Esophagus squamous epithelium (tissue), 5 donors: ENCODE measurements at regions not wholly inside any gene's neighbourhood (a gene's known extent, or its start where the extent isn't known, plus 50 kb on each side); places are given as distances from the start of the nearest gene placed in this dataset.

Experiments used
- DNase-seq: peaks from one replicate; lab custom pipeline; 2025; lab: John Stamatoyannopoulos, UW
- H3K27ac ChIP-seq, 4 donors: fragments of 200-600 bp; sonication (generic); one replicate each; pipeline ENCODE4 v1.5.1; 2016 to 2019; ENCODE audit warnings: mild to moderate bottlenecking in 1 of 4
- H3K27me3 ChIP-seq, 4 donors: fragments of 200-600 bp; sonication (generic); 1 replicate in 3 of 4; 2 replicates in 1 of 4; pipeline versions ENCODE4 v1.5.1 to v1.6.0; 2017 to 2021; ENCODE audit warnings: antibody characterized with exemption in 1 of 4
- H3K36me3 ChIP-seq, 3 donors: fragments of 200-600 bp; sonication (generic); one replicate each; pipeline ENCODE4 v1.5.1; 2016 to 2019
- H3K4me1 ChIP-seq, 3 donors: fragments of 200-600 bp; sonication (generic); one replicate each; pipeline ENCODE4 v1.5.1; 2017 to 2019
- H3K4me3 ChIP-seq, 4 donors: fragments of 200-600 bp; sonication (generic); 1 replicate in 3 of 4; 2 replicates in 1 of 4; pipeline ENCODE4 v1.5.1; 2016 to 2019; ENCODE audit warnings: mild to moderate bottlenecking in 2 of 4, moderate library complexity in 1 of 4
- H3K9me3 ChIP-seq, 3 donors: fragments of 200-600 bp; sonication (generic); one replicate each; pipeline ENCODE4 v1.5.1; 2016 to 2019
- POLR2A ChIP-seq, 4 donors: fragments of 450-650 bp; IDR thresholded peaks; one replicate each; pipeline ENCODE4 v1.6.1; 2017; ENCODE audit warnings: antibody characterized with exemption in 4 of 4, mild to moderate bottlenecking in 4 of 4, moderate library complexity in 3 of 4
- WGBS, 2 donors: methylation state at CpG; one replicate each; pipeline ENCODE4 v1.1.5; 2018; 5-methylcytosine and 5-hydroxymethylcytosine counted together
- intact Hi-C: fragments of 100-400 bp; cut with DNase I; formaldehyde crosslinking; loops from one replicate; pipeline ENCODE4 v1.15.0; 2022
- small RNA-seq, 4 donors: library from RNA; depleted of rRNA; stranded (forward); fragments of <200 nt; gene quantifications; one replicate each; pipeline ENCODE3, GENCODE V24; 2016
- TF ChIP-seq, protein P1 (sequence below), 6 experiments: fragments of 450-650 bp in 4 of 6; fragments of 200-600 bp in 2 of 6; sonication (generic) in 2 of 6; IDR thresholded peaks; one replicate each; pipeline ENCODE4 v1.5.1; 2016 to 2019; ENCODE audit warnings: antibody characterized with exemption in 6 of 6, mild to moderate bottlenecking in 4 of 6, moderate library complexity in 4 of 6
- donor health status: DM: yes; HTN: yes; CAD: no.

DNA sequence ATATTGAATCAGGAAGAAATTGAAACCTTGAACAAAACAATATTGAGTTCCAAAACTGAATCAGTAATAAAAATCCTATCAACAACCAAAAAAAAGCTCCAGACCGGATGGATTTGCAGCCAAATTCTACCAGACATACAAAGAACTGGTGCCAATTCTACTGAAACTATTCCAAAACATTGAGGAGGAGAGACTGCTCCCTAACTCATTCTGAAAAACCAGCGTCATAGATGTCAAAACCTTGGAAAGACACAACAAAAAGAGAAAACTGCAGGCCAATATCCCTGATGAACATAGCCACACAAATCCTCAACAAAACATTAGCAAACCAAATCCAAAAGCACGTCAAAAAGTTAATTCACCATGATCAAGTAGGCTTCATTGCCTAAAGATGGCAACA is 353.8 kb downstream of the TMEM135 start:
- no peaks in the 10 kb centered on the region for H3K4me1 ChIP-seq
- DNase-seq: no peak
- intact Hi-C loops: no loop called here
- H3K27me3 ChIP-seq: no peaks in the 10 kb centered on the region
- no peak overlapping the region for H3K27ac ChIP-seq
- no peaks in the 10 kb centered on the region for H3K36me3 ChIP-seq
- H3K4me3 ChIP-seq: no peak overlapping the region
- TF ChIP-seq POLR2A (IDR thresholded peaks at IDR 0.05): no peak
- TF ChIP-seq, protein P1, sequence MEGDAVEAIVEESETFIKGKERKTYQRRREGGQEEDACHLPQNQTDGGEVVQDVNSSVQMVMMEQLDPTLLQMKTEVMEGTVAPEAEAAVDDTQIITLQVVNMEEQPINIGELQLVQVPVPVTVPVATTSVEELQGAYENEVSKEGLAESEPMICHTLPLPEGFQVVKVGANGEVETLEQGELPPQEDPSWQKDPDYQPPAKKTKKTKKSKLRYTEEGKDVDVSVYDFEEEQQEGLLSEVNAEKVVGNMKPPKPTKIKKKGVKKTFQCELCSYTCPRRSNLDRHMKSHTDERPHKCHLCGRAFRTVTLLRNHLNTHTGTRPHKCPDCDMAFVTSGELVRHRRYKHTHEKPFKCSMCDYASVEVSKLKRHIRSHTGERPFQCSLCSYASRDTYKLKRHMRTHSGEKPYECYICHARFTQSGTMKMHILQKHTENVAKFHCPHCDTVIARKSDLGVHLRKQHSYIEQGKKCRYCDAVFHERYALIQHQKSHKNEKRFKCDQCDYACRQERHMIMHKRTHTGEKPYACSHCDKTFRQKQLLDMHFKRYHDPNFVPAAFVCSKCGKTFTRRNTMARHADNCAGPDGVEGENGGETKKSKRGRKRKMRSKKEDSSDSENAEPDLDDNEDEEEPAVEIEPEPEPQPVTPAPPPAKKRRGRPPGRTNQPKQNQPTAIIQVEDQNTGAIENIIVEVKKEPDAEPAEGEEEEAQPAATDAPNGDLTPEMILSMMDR (IDR thresholded peaks at IDR 0.05): no peak
- WGBS, 2 donors: 32 to 38% methylated on average over 3 of the region's 3 CpGs
- H3K9me3 ChIP-seq: peaks cover 0 to 5% (median 0%) of the 10 kb centered on the region in 3 donors

DNA sequence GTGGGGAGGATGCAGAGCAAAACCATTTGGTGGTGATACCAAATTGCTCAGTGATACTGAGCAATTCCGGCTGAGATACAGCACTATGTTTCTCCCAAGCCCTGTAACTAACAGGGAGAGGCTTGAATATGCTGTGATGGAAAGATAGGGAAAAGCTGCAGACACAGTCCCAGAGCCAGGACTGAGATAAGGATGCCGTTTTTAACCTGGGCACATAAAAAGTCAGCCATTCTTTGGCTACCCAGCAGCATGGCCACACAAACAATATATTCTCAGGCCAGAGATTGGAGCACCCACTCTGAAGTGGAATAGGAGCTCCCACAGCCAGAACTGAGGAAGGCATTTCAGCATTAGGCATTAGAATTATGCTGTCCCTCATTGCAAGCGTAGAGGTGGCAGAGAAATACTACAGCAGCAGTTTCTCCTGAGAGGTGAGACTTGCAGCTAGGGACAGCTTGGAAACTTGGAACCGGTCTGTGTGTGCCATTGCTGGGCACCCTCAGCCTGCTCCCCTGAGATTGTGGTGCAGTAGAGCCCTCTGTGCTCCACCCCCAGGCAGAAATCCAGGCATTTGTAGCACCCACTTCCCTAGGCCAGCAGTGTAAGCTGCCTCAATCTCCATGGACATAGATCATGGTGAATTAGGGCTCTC is 346.5 kb downstream of the TMEM135 start:
- Histone ChIP-seq H3K27me3 (no peaks in the 10 kb centered on the region), H3K36me3 (no peaks in the 10 kb centered on the region), H3K4me3 (no peak overlapping the region), H3K4me1 (no peaks in the 10 kb centered on the region), H3K27ac (no peak overlapping the region), H3K9me3 (peaks cover 0 to 5% (median 5%) of the 10 kb centered on the region in 3 donors)
- intact Hi-C loops: no loop called here
- 66% methylated on average over 3 to 4 of the region's 4 CpGs for WGBS, 2 donors
- TF ChIP-seq POLR2A (IDR thresholded peaks at IDR 0.05): no peak
- TF ChIP-seq, protein P1 (IDR thresholded peaks at IDR 0.05): no peak
- no peak for DNase-seq

DNA sequence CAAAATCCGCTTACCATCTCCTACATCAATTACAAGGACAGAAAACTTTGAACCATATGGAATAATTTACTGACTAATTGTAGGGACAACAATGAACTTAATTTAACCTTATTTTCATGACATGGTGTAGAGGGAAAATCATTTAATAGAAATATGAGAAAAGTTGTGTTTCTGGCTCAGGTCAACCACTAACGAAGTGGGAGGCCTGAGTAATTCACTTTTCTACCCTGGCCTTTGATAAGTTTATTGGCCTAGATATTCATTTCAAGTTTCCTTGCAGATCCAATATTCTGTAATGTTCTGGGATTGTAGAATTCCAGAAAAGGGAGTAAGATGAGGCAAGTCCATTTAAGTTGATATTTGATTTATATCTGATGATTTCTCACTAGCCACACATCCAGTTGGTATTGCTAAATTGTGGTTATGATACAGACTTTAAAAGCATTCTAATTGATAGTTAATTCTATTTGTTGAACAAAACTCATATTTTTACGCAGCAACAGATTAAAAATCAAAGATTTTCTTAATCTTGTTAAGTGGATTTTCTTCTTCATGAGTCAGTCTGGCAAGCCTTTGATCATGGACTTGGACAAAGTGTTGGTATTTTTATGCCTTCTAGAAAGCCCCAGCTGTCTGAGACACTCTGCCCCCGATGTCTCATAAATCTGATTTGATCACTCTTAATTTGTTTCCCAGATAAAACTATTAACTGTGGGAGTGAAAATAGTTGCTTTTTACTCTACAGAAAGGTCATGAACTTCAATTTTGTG is 336.5 kb downstream of the TMEM135 start:
- intact Hi-C loops: no loop called here
- WGBS, 2 donors: 62 to 65% methylated on average over 4 of the region's 4 CpGs
- H3K27me3 ChIP-seq: no peaks in the 10 kb centered on the region
- DNase-seq: no peak
- no peaks in the 10 kb centered on the region for H3K4me1 ChIP-seq
- no peak overlapping the region for H3K27ac ChIP-seq
- no peaks in the 10 kb centered on the region for H3K9me3 ChIP-seq
- no peaks in the 10 kb centered on the region for H3K36me3 ChIP-seq
- no peak overlapping the region for H3K4me3 ChIP-seq
- TF ChIP-seq POLR2A (IDR thresholded peaks at IDR 0.05): no peak

Small RNAs in the stretch of these regions (small RNA-seq; reads per million reads assigned to genes)
- gene AP000676.1 (0 reads per million in 4 donors), gene RF00026 (0 reads per million in 4 donors), gene RNU6-1135P (0 reads per million in 4 donors)
